Nephron progenitor cell (in vitro differentiated cells): ENCODE measurements at regions not wholly inside any gene's neighbourhood (a gene's known extent, or its start where the extent isn't known, plus 50 kb on each side); places are given as distances from the start of the nearest gene placed in this dataset.

Experiments used
- DNase-seq: peaks from one replicate; pipeline ENCODE4 v3.0.0; 2021
- H3K27ac Mint-ChIP-seq: 2 replicates; pipeline ENCODE4 v1.8.0; 2021; ENCODE audit warnings: mild to moderate bottlenecking, moderate library complexity, mixed read lengths
- H3K27me3 Mint-ChIP-seq: 2 replicates; pipeline ENCODE4 v1.8.0; 2021; ENCODE audit warnings: mild to moderate bottlenecking, low read depth, mixed read lengths; ENCODE audit not compliant: poor library complexity
- H3K36me3 Mint-ChIP-seq: 2 replicates; pipeline ENCODE4 v1.8.0; 2021; ENCODE audit warnings: low read depth, mixed read lengths
- H3K4me1 Mint-ChIP-seq: 2 replicates; pipeline ENCODE4 v1.8.0; 2021; ENCODE audit warnings: mixed read lengths
- H3K4me3 Mint-ChIP-seq: 2 replicates; pipeline ENCODE4 v1.8.0; 2021; ENCODE audit warnings: mild to moderate bottlenecking, moderate library complexity, mixed read lengths
- H3K9me3 Mint-ChIP-seq: 2 replicates; pipeline ENCODE4 v1.8.0; 2021; ENCODE audit warnings: mild to moderate bottlenecking, moderate library complexity, mixed read lengths
- TF ChIP-seq, protein P1 (sequence below): fragments of 200-600 bp; sonication (generic); IDR thresholded peaks from 2 replicates; pipeline ENCODE4 v1.5.0; 2021; ENCODE audit warnings: antibody characterized with exemption

DNA sequence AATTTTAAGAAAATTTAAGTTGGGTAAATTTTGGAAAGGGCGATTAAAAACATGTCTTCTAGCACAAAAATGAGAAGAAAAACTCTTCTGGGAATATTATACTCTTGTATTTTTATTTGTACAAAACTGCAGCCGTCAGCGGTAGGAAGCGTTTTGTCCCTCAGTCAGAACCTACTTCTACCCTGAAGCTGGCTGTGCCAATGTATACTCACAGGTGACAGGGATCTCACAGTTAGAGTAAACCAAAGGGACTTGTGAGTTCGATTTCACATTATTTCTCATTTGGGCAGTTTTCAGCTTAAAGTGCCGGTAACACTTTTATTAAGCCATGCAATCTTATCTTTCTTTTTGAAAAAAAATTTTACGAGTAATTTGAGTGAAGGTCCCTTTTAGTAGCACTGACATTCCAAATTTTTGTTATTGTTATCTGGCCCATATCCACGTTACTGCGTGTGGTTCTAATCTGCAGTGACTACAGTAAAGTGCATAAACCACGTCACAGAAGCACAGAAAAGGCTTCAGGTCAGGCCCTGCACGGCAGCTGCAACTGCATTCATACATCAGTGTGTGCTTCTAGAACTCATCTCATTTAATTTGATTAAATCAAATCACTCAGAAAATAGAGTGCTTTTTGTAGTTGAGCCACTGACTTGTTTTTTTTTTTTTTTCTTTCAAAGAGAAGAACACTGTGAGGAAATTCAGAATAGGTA lies 387.3 kb downstream of the LIG4 start:
- TF ChIP-seq, protein P1, sequence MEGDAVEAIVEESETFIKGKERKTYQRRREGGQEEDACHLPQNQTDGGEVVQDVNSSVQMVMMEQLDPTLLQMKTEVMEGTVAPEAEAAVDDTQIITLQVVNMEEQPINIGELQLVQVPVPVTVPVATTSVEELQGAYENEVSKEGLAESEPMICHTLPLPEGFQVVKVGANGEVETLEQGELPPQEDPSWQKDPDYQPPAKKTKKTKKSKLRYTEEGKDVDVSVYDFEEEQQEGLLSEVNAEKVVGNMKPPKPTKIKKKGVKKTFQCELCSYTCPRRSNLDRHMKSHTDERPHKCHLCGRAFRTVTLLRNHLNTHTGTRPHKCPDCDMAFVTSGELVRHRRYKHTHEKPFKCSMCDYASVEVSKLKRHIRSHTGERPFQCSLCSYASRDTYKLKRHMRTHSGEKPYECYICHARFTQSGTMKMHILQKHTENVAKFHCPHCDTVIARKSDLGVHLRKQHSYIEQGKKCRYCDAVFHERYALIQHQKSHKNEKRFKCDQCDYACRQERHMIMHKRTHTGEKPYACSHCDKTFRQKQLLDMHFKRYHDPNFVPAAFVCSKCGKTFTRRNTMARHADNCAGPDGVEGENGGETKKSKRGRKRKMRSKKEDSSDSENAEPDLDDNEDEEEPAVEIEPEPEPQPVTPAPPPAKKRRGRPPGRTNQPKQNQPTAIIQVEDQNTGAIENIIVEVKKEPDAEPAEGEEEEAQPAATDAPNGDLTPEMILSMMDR: no peak
- peaks cover 1% of the 10 kb centered on the region for H3K27me3 Mint-ChIP-seq
- H3K27ac Mint-ChIP-seq: no peak overlapping the region
- no peaks in the 10 kb centered on the region for H3K36me3 Mint-ChIP-seq
- no peak for DNase-seq
- H3K9me3 Mint-ChIP-seq: no peaks in the 10 kb centered on the region
- H3K4me1 Mint-ChIP-seq: peaks cover 5% of the 10 kb centered on the region
- no peak overlapping the region for H3K4me3 Mint-ChIP-seq

DNA sequence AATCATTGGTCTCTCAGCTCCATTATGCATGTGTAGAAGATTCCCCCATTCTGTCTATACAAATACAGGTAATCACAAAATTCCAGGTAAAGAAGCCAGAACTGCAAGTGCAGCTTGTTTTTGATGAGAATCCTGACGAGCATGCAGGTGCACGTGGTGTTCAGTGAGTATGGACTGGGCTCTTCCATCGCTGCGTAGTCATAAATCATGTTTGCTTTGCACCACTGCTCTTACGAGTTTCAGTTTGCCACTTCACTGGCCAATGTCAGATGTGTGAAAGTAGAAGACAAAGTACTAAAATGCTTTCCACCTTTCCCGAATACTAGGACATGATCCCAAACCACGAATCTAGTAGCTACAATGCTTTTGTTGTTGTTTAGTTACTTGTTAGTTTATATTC lies 390.7 kb downstream of the LIG4 start:
- H3K27ac Mint-ChIP-seq: no peak overlapping the region
- H3K4me1 Mint-ChIP-seq: peaks cover 5% of the 10 kb centered on the region
- TF ChIP-seq, protein P1: no peak
- DNase-seq: no peak
- no peaks in the 10 kb centered on the region for H3K9me3 Mint-ChIP-seq
- no peak overlapping the region for H3K4me3 Mint-ChIP-seq
- peaks cover under 1% of the 10 kb centered on the region for H3K27me3 Mint-ChIP-seq
- no peaks in the 10 kb centered on the region for H3K36me3 Mint-ChIP-seq

DNA sequence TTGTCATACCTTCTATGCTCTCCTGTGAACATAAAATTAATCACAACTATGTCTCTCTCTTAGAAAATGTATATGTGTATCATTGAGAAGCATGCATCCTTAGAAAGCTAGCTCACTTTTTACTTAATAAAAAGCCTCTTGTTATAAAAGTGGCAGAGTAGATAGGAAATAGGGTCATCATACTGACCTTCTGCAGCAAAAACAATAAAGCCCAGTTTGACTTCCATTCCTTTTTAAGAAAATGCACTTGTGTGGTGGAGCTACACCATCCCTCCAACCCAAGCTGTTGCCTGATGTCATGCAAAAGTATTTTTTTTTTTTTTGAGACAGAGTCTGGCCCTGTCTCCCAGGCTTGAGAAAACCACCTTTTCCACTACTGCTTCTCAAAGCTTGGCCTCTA lies 393.3 kb downstream of the LIG4 start:
- H3K36me3 Mint-ChIP-seq: no peaks in the 10 kb centered on the region
- H3K4me3 Mint-ChIP-seq: no peak overlapping the region
- no peak for DNase-seq
- peaks cover 9% of the 10 kb centered on the region for H3K27me3 Mint-ChIP-seq
- TF ChIP-seq, protein P1: no peak
- peaks cover 5% of the 10 kb centered on the region for H3K4me1 Mint-ChIP-seq
- no peak overlapping the region for H3K27ac Mint-ChIP-seq
- no peaks in the 10 kb centered on the region for H3K9me3 Mint-ChIP-seq

DNA sequence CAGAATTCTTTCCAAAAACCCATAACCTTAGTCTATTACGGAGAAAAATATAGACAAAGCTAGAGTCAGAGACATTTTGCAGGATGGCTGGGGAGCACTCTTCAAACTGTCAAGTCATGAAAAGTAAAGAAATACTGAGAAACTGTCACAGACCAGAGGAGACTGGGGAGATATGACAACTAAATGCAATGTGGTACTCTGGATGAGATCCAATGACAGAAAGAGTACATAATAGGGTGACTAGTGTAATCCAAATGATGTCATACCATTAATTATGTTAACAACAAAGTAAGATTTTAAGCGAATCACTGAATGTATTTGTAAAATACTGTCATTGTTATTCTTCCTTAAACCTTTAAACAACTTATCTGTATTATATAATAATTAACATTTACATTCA lies 393.8 kb downstream of the LIG4 start:
- no peaks in the 10 kb centered on the region for H3K36me3 Mint-ChIP-seq
- peaks cover 5% of the 10 kb centered on the region for H3K4me1 Mint-ChIP-seq
- no peak overlapping the region for H3K27ac Mint-ChIP-seq
- no peak overlapping the region for H3K4me3 Mint-ChIP-seq
- no peaks in the 10 kb centered on the region for H3K9me3 Mint-ChIP-seq
- no peak for DNase-seq
- H3K27me3 Mint-ChIP-seq: peaks cover 9% of the 10 kb centered on the region
- TF ChIP-seq, protein P1: no peak

DNA sequence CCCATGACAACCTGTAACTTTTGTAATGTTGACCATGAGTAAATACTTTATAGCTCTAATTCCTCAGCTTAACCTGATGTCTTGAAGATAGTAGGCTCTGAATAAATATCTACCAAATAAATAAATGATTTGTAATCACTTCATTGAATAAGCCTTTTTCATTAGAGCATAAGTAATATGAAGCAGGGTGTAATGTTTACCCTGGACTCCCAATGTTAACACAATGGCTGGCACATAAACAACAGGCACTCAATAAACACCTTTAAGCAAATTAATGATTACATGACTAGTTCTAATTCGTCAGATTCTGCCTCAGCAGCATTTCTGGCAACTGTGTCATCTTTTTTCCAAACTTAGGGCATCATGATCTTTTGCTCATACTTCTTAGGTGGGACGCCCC lies 396.3 kb downstream of the LIG4 start:
- no peak for DNase-seq
- no peaks in the 10 kb centered on the region for H3K9me3 Mint-ChIP-seq
- H3K27ac Mint-ChIP-seq: no peak overlapping the region
- no peaks in the 10 kb centered on the region for H3K36me3 Mint-ChIP-seq
- no peaks in the 10 kb centered on the region for H3K4me1 Mint-ChIP-seq
- TF ChIP-seq, protein P1: no peak
- H3K4me3 Mint-ChIP-seq: no peak overlapping the region
- peaks cover 15% of the 10 kb centered on the region for H3K27me3 Mint-ChIP-seq

DNA sequence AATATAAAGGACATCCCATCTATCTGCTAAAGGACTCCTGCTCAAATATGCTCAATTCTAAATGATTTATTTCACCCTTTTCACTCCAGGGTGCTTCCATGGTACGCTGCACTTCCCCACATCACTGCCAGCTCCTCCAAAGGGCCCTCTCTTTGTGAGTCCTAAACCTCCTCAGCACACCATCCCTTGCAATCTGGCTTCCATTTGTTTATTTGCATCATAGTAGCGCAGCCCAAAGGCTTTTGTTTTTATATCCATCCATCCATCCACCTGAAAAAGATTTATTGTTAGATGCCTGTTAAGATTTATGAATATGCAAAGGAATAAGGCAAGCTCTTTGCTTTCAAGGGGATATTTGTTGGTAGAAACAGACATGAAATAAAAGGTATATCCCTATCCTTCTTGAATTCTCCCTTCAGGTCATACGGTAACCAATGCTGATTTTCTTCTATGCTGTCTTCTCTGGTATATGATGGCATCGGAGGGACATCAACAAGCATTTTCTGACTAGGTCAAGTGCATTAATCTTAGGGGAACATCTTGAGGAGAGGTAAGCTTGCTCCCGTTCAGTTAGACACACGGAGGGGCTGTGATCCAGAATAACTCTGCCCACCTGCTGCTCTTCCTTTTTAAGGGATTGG lies 397.6 kb downstream of the LIG4 start:
- no peak for DNase-seq
- Mint-ChIP-seq H3K36me3 (no peaks in the 10 kb centered on the region), H3K27ac (peak overlapping the region; percentile 51), H3K27me3 (peaks cover 15% of the 10 kb centered on the region), H3K4me1 (no peaks in the 10 kb centered on the region), H3K9me3 (no peaks in the 10 kb centered on the region), H3K4me3 (no peak overlapping the region)
- TF ChIP-seq, protein P1: no peak
